Activated naive CD4-positive, alpha-beta T cell treated with anti-CD3 and anti-CD28 coated beads, Interleukin-2, amount 50 U/mL, for 16 hours (primary cell): ENCODE measurements at regions not wholly inside any gene's neighbourhood (a gene's known extent, or its start where the extent isn't known, plus 50 kb on each side); places are given as distances from the start of the nearest gene placed in this dataset.

ENCODE experiments used
- DNase-seq: peaks from one replicate; pipeline ENCODE4 v3.0.0-alpha.2; 2020

GRCh38 chr6:14966906-14967711 is 278.8 kb upstream of the JARID2 start:
- DNase-seq, result no peak

GRCh38 chr6:14968056-14968637 is 277.7 kb upstream of the JARID2 start:
- no peak for DNase-seq

GRCh38 chr6:14969126-14969525 is 276.7 kb upstream of the JARID2 start:
- no peak for DNase-seq

- DNase-seq, result no peak
Observed at GRCh38 chr6:14972379-14973067, 273.3 kb upstream of the JARID2 start.

- DNase-seq, result no peak
Observed at GRCh38 chr6:14974372-14974771, 271.5 kb upstream of the JARID2 start.

GRCh38 chr6:14974792-14975470 is 270.9 kb upstream of the JARID2 start:
- DNase-seq, result no peak

- no peak for DNase-seq
Observed at GRCh38 chr6:14975471-14975817, 270.4 kb upstream of the JARID2 start.

GRCh38 chr6:14977747-14978382 is 268.0 kb upstream of the JARID2 start:
- no peak for DNase-seq

- DNase-seq, result no peak
Observed at GRCh38 chr6:14981960-14982359, 263.9 kb upstream of the JARID2 start.

GRCh38 chr6:14983599-14984518 is 262.0 kb upstream of the JARID2 start:
- DNase-seq, result no peak

GRCh38 chr6:14984519-14984853 is 261.4 kb upstream of the JARID2 start:
- DNase-seq, result no peak

GRCh38 chr6:14985366-14985765 is 260.5 kb upstream of the JARID2 start:
- DNase-seq, result no peak

- DNase-seq, result no peak
Observed at GRCh38 chr6:14986370-14986769, 259.5 kb upstream of the JARID2 start.

GRCh38 chr6:14987490-14987889 is 258.4 kb upstream of the JARID2 start:
- no peak for DNase-seq

GRCh38 chr6:14992382-14992781 is 253.5 kb upstream of the JARID2 start:
- DNase-seq, result no peak

- no peak for DNase-seq
Observed at GRCh38 chr6:14995208-14995607, 250.7 kb upstream of the JARID2 start.

- DNase-seq, result no peak
Observed at GRCh38 chr6:14995966-14996602, 249.8 kb upstream of the JARID2 start.

- no peak for DNase-seq
Observed at GRCh38 chr6:14996892-14997291, 249.0 kb upstream of the JARID2 start.

GRCh38 chr6:14997507-14997906 is 248.4 kb upstream of the JARID2 start:
- no peak for DNase-seq

GRCh38 chr6:14999106-14999505 is 246.8 kb upstream of the JARID2 start:
- no peak for DNase-seq

GRCh38 chr6:15001326-15001910 is 244.5 kb upstream of the JARID2 start:
- no peak for DNase-seq
